ENCODE measurements at regions not wholly inside any gene's neighbourhood (a gene's known extent, or its start where the extent isn't known, plus 50 kb on each side); places are given as distances from the start of the nearest gene placed in this dataset.

DNA sequence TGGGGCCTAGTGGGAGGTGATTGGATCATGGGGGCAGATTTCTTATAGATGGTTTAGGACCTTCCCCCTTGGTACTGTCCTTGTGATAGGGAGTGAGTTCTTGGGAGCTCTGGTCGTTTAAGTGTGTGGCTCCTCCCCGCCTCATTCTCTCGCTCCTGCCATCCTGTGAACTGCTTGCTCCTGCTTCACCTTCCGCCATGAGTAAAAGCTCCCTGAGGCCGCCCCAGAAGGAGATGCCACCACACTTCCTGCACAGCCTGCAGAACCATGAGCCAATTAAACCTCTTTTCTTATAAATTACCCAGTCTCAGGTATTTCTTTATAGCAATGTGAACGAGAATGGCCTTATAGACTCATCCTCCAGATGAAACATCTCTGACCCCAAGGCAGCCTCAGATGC lies 101.5 kb downstream of the KCNF1 start:
- no peak for TF ChIP-seq CHD4 (IDR thresholded peaks at IDR 0.05; ENCODE audit: borderline replicate concordance)
- TF ChIP-seq MYC (IDR thresholded peaks at IDR 0.05; ENCODE audit: borderline replicate concordance, low read length), result no peak
- no peak for TF ChIP-seq CHD2 (IDR thresholded peaks at IDR 0.05; ENCODE audit: low read length, partially characterized antibody)
- no peak for TF ChIP-seq RCOR1 (IDR thresholded peaks at IDR 0.05; ENCODE audit: low read depth, low read length)
- no peak for TF ChIP-seq KDM1A (IDR thresholded peaks at IDR 0.05; ENCODE audit: low read depth)
- no peak for TF ChIP-seq HOXB5 (CRISPR knock-in tag; IDR thresholded peaks at IDR 0.05)
- no peak for TF ChIP-seq RARB (CRISPR knock-in tag; IDR thresholded peaks at IDR 0.05)
- no peak for TF ChIP-seq CEBPB (IDR thresholded peaks at IDR 0.05)
- no peak for TF ChIP-seq ZNF302 (CRISPR knock-in tag; IDR thresholded peaks at IDR 0.05)
- TF ChIP-seq POLR2AphosphoS2 (conservative IDR thresholded peaks at IDR 0.05; ENCODE audit: low read length), result no peak
- no peak for TF ChIP-seq E2F6 (IDR thresholded peaks at IDR 0.05; ENCODE audit: borderline replicate concordance, low read depth)
- TF ChIP-seq FOSB (CRISPR knock-in tag; IDR thresholded peaks at IDR 0.05), result no peak
- no peak for TF ChIP-seq CTCF (IDR thresholded peaks at IDR 0.05)
- TF ChIP-seq MAZ (IDR thresholded peaks at IDR 0.05; ENCODE audit: borderline replicate concordance, low read depth, low read length), result no peak
- TF ChIP-seq HMGXB4 (CRISPR knock-in tag; IDR thresholded peaks at IDR 0.05; ENCODE audit: borderline replicate concordance), result no peak
- TF ChIP-seq TP53 (CRISPR knock-in tag; IDR thresholded peaks at IDR 0.05), result no peak
- TF ChIP-seq NPAS2 (CRISPR knock-in tag; IDR thresholded peaks at IDR 0.05; ENCODE audit: borderline replicate concordance), result no peak
- TF ChIP-seq CBX2 (IDR thresholded peaks at IDR 0.05; ENCODE audit: borderline replicate concordance, low read depth), result no peak
- no peak for TF ChIP-seq ZSCAN20 (CRISPR knock-in tag; IDR thresholded peaks at IDR 0.05)
- no peak overlapping the region for H3K4me2 ChIP-seq
- 54% methylated on average over 6 of the region's 6 CpGs for WGBS (ENCODE audit: missing lambda C conversion rate)
- H3K27ac ChIP-seq, result no peak overlapping the region
- ChIA-PET POLR2A (no interaction called here), CTCF (interaction anchor here (0.9 to 1.0 kb wide), 2 partner anchors 11 to 22 kb away, joined by 3 to 4 read pairs; no protein-coding TSS in a partner anchor)
- H3K9me3 ChIP-seq, result peaks cover 9% of the 10 kb centered on the region; the same call in 2 of the 3 replicates
- no peak overlapping the region for H3K4me3 ChIP-seq
- DNase-seq (ENCODE audit: low read depth in 1 of 2, low spot score in 1 of 2) (no peak), FAIRE-seq (no peak), ATAC-seq (no peak)
- H3K4me1 ChIP-seq, result no peaks in the 10 kb centered on the region

GRCh38 chr2:11014026-11014425 lies 102.3 kb downstream of the KCNF1 start:
- ChIA-PET CTCF (no interaction called here), POLR2A (no interaction called here)
- H3K4me3 ChIP-seq, result no peak overlapping the region
- FAIRE-seq, result no peak
- no peak for ATAC-seq
- no peak overlapping the region for H3K27ac ChIP-seq
- DNase-seq (ENCODE audit: low read depth in 1 of 2, low spot score in 1 of 2), result no peak
- TF ChIP-seq FOSB (CRISPR knock-in tag; IDR thresholded peaks at IDR 0.05), result no peak
- no peak for TF ChIP-seq HDAC2 (IDR thresholded peaks at IDR 0.05)
- TF ChIP-seq HOXB5 (CRISPR knock-in tag; IDR thresholded peaks at IDR 0.05), result no peak
- no peak for TF ChIP-seq RARB (CRISPR knock-in tag; IDR thresholded peaks at IDR 0.05)
- TF ChIP-seq ZSCAN20 (CRISPR knock-in tag; IDR thresholded peaks at IDR 0.05), result no peak
- no peak for TF ChIP-seq MAFK (IDR thresholded peaks at IDR 0.05; ENCODE audit: partially characterized antibody)
- no peak for TF ChIP-seq ESRRA (IDR thresholded peaks at IDR 0.05; ENCODE audit: borderline replicate concordance, low read length)
- no peak for TF ChIP-seq ZC3H11A (IDR thresholded peaks at IDR 0.05)
- TF ChIP-seq NR3C1 (IDR thresholded peaks at IDR 0.05), result no peak
- no peak for TF ChIP-seq HMGXB4 (CRISPR knock-in tag; IDR thresholded peaks at IDR 0.05; ENCODE audit: borderline replicate concordance)
- TF ChIP-seq, protein P1, sequence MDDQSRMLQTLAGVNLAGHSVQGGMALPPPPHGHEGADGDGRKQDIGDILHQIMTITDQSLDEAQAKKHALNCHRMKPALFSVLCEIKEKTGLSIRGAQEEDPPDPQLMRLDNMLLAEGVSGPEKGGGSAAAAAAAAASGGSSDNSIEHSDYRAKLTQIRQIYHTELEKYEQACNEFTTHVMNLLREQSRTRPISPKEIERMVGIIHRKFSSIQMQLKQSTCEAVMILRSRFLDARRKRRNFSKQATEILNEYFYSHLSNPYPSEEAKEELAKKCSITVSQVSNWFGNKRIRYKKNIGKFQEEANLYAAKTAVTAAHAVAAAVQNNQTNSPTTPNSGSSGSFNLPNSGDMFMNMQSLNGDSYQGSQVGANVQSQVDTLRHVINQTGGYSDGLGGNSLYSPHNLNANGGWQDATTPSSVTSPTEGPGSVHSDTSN (IDR thresholded peaks at IDR 0.05), result no peak
- no peak for TF ChIP-seq FOXS1 (CRISPR knock-in tag; IDR thresholded peaks at IDR 0.05)
- no peak for TF ChIP-seq RNF2 (IDR thresholded peaks at IDR 0.05; ENCODE audit: borderline replicate concordance, low read depth)
- TF ChIP-seq, protein P2, sequence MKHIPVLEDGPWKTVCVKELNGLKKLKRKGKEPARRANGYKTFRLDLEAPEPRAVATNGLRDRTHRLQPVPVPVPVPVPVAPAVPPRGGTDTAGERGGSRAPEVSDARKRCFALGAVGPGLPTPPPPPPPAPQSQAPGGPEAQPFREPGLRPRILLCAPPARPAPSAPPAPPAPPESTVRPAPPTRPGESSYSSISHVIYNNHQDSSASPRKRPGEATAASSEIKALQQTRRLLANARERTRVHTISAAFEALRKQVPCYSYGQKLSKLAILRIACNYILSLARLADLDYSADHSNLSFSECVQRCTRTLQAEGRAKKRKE (CRISPR knock-in tag; IDR thresholded peaks at IDR 0.05; ENCODE audit: low read depth), result no peak
- TF ChIP-seq E2F6 (IDR thresholded peaks at IDR 0.05; ENCODE audit: borderline replicate concordance, low read depth), result no peak
- no peak for TF ChIP-seq CEBPB (IDR thresholded peaks at IDR 0.05)
- H3K4me1 ChIP-seq, result no peaks in the 10 kb centered on the region
- no peak overlapping the region for H3K4me2 ChIP-seq
- H3K9me3 ChIP-seq, result peaks cover 9% of the 10 kb centered on the region; the same call in 2 of the 3 replicates
- WGBS (ENCODE audit: missing lambda C conversion rate), result 38% methylated on average over 4 of the region's 4 CpGs

Data from A549 (cell line).